HFF-Myc (cell line): ENCODE measurements at regions not wholly inside any gene's neighbourhood (a gene's known extent, or its start where the extent isn't known, plus 50 kb on each side); places are given as distances from the start of the nearest gene placed in this dataset.

Experiments
- DNase-seq: peaks from one replicate; pipeline ENCODE4 v3.0.0-alpha.2; 2011; ENCODE audit warnings: low read depth; ENCODE audit errors: extremely low read depth
- H3K4me3 ChIP-seq: replicated peaks from 2 replicates; pipeline ENCODE4 v1.5.1; 2011; ENCODE audit warnings: low read depth, mild to moderate bottlenecking, control low read depth, low read length
- TF ChIP-seq, protein P1 (sequence below): IDR thresholded peaks from 2 replicates; pipeline ENCODE4 v1.5.1; 2012; ENCODE audit warnings: mild to moderate bottlenecking, low read depth, low read length, control low read depth; ENCODE audit errors: missing control alignments

- H3K4me3 ChIP-seq, result no peak overlapping the region
- DNase-seq, result no peak
- TF ChIP-seq, protein P1, sequence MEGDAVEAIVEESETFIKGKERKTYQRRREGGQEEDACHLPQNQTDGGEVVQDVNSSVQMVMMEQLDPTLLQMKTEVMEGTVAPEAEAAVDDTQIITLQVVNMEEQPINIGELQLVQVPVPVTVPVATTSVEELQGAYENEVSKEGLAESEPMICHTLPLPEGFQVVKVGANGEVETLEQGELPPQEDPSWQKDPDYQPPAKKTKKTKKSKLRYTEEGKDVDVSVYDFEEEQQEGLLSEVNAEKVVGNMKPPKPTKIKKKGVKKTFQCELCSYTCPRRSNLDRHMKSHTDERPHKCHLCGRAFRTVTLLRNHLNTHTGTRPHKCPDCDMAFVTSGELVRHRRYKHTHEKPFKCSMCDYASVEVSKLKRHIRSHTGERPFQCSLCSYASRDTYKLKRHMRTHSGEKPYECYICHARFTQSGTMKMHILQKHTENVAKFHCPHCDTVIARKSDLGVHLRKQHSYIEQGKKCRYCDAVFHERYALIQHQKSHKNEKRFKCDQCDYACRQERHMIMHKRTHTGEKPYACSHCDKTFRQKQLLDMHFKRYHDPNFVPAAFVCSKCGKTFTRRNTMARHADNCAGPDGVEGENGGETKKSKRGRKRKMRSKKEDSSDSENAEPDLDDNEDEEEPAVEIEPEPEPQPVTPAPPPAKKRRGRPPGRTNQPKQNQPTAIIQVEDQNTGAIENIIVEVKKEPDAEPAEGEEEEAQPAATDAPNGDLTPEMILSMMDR, result no peak
These were observed 213.4 kb downstream of the CYB561 start for GRCh38 chr17:63232565-63233310.

DNA sequence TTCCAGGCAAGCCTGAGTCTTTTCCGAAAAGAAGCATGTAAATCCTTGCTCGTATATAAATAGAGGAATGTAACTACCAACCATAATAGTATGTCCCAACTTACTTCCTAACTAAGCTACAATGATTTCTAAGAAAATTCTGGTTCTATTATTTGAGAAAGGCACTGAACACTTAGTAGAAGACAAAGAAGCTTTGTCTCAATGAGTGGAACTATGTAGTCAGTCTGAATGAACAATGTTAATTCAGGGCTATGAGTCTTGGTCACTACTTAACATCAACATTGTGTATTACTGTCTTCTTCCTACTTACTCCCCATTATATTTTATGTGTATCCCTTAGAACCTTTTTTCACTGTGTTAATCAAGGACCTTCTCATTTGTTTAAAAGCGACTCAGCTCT is 206.0 kb downstream of the CYB561 start:
- DNase-seq, result no peak
- no peak overlapping the region for H3K4me3 ChIP-seq

GRCh38 chr17:63246344-63246743 is 199.8 kb downstream of the CYB561 start:
- DNase-seq, result no peak
- TF ChIP-seq, protein P1, result no peak
- no peak overlapping the region for H3K4me3 ChIP-seq

More for the DNA sequence above, 206.0 kb downstream of the CYB561 start:
- TF ChIP-seq, protein P1, result no peak

DNA sequence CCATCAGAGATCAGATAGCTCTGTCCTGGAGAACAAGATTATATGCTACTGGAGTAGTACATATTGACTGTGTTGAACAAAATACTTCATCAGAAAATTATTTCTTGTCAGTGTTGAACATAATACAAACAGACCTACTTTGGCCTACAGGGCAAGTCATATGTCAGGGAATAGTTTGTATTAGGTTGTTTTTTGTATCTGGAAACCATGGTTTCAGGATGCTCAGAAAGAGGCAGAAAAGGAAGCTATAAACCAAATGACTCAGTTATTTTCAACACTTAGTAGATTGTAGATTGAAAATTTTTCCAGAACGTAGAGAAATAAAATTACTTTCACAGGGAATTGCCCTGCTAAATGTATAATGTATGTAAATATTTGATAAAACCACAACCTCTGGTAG is 198.4 kb downstream of the CYB561 start:
- no peak for DNase-seq
- TF ChIP-seq, protein P1, result no peak

DNA sequence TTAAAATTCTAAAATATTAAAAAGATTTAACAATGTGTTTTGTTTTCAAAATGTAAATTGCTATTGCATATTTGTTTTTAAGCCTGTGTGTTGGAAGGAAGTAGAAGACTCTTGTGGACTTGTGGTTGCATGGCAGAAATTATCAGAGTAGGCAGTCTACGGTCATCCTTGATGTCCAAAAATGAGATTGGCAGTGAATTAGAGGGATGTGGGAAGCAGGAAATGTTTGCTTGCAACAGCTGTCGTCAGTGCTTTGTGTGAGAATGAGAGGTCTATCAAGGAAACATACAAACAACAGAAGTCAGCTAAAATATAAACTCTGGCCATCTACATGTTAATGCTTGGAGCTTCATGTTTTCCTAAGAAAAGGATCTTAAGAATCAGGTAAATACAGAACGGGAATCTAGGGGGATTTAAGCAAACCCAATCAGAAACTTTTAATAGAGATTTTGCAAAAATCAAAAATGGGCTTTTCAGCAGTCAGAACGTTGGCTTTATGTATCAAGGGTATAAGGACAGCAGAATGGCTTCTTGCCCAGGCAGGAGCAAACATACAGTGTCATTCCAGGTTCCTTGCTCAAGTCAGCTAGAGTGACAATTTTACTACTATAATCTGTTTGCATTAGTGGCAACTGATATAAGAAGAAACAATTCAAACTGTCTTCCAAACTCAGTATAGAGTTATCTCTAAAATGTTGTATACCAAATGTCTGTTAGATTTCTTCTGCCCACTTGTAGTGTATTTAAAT is 196.7 kb downstream of the CYB561 start:
- H3K4me3 ChIP-seq, result no peak overlapping the region
- TF ChIP-seq, protein P1, result no peak
- DNase-seq, result no peak

More for the DNA sequence above, 198.4 kb downstream of the CYB561 start:
- H3K4me3 ChIP-seq, result no peak overlapping the region

- no peak for DNase-seq
- H3K4me3 ChIP-seq, result no peak overlapping the region
- TF ChIP-seq, protein P1, result no peak
These were observed 195.3 kb downstream of the CYB561 start for GRCh38 chr17:63250830-63251229.
